NCI-H1048 (cell line): ENCODE measurements at regions not wholly inside any gene's neighbourhood (a gene's known extent, or its start where the extent isn't known, plus 50 kb on each side); places are given as distances from the start of the nearest gene placed in this dataset.
"Not testable (repeated sequence)": the region's sequence is repeated elsewhere in the genome, so short reads cannot be mapped to it uniquely, and the experiment has no call there.

ENCODE experiments used
- DNase-seq: peaks from one replicate; lab custom pipeline; 2025; lab: John Stamatoyannopoulos, UW

GRCh38 chr3:110888625-110889375, 182.8 kb upstream of the NECTIN3 start:
- not testable (repeated sequence) for DNase-seq

- not testable (repeated sequence) for DNase-seq
These were observed 182.3 kb upstream of the NECTIN3 start for GRCh38 chr3:110889376-110889699.

GRCh38 chr3:110894574-110894973, 177.0 kb upstream of the NECTIN3 start:
- DNase-seq, result no peak

GRCh38 chr3:110895054-110895453, 176.6 kb upstream of the NECTIN3 start:
- no peak for DNase-seq

- DNase-seq, result no peak
These were observed 174.6 kb upstream of the NECTIN3 start for GRCh38 chr3:110897046-110897445.

GRCh38 chr3:110900576-110900975, 171.0 kb upstream of the NECTIN3 start:
- no peak for DNase-seq

GRCh38 chr3:110901536-110901935, 170.1 kb upstream of the NECTIN3 start:
- no peak for DNase-seq

- no peak for DNase-seq
These were observed 169.0 kb upstream of the NECTIN3 start for GRCh38 chr3:110902453-110903085.

GRCh38 chr3:110903771-110904519, 167.7 kb upstream of the NECTIN3 start:
- no peak for DNase-seq

- no peak for DNase-seq
These were observed 167.1 kb upstream of the NECTIN3 start for GRCh38 chr3:110904520-110904890.

GRCh38 chr3:110905121-110905520, 166.5 kb upstream of the NECTIN3 start:
- no peak for DNase-seq

- no peak for DNase-seq
These were observed 161.8 kb upstream of the NECTIN3 start for GRCh38 chr3:110909839-110910238.

GRCh38 chr3:110910346-110910955, 161.2 kb upstream of the NECTIN3 start:
- DNase-seq, result no peak

- no peak for DNase-seq
These were observed 152.7 kb upstream of the NECTIN3 start for GRCh38 chr3:110918963-110919362.

GRCh38 chr3:110925798-110926197, 145.8 kb upstream of the NECTIN3 start:
- no peak for DNase-seq

GRCh38 chr3:110928016-110928662, 143.5 kb upstream of the NECTIN3 start:
- DNase-seq, result no peak

GRCh38 chr3:110929816-110930215, 141.8 kb upstream of the NECTIN3 start:
- DNase-seq, result no peak

- DNase-seq, result no peak
These were observed 139.0 kb upstream of the NECTIN3 start for GRCh38 chr3:110932567-110932966.

- DNase-seq, result no peak
These were observed 137.7 kb upstream of the NECTIN3 start for GRCh38 chr3:110933821-110934426.

GRCh38 chr3:110938629-110939028, 133.0 kb upstream of the NECTIN3 start:
- DNase-seq, result no peak

GRCh38 chr3:110940055-110940454, 131.6 kb upstream of the NECTIN3 start:
- no peak for DNase-seq

GRCh38 chr3:110944782-110945181, 126.8 kb upstream of the NECTIN3 start:
- no peak for DNase-seq
